Dedifferentiated amniotic fluid mesenchymal stem cell (primary cell): ENCODE measurements at regions not wholly inside any gene's neighbourhood (a gene's known extent, or its start where the extent isn't known, plus 50 kb on each side); places are given as distances from the start of the nearest gene placed in this dataset.
A peak's percentile ranks its signal among the peaks of the same experiment; 100 is the strongest.

Source experiments
- DNase-seq: peaks from one replicate; pipeline ENCODE4 v3.0.0-alpha.2; 2016; ENCODE audit errors: extremely low spot score

DNA sequence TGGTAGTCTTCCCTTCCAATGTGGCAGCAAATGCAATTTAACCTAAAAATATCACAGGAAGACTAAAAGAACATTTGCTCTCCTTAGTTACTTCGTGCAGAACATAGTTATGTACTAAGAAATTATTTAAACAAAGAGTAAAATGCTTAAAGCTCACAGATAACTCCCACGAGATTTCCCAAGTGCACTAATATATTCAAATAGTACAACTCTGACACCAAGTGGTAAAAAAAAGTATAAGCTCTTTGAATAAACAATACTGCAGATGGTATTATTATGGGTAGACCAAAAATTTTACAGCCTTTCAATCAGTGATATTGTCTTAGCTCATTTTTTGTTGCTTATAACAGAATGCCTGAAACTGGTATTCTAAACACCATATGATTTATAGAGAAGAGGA is 52.8 kb upstream of the FILIP1 start:
- peak; percentile 43 for DNase-seq

GRCh38 chr6:75550544-75551167 is 51.0 kb upstream of the SENP6 start:
- DNase-seq, result no peak

DNA sequence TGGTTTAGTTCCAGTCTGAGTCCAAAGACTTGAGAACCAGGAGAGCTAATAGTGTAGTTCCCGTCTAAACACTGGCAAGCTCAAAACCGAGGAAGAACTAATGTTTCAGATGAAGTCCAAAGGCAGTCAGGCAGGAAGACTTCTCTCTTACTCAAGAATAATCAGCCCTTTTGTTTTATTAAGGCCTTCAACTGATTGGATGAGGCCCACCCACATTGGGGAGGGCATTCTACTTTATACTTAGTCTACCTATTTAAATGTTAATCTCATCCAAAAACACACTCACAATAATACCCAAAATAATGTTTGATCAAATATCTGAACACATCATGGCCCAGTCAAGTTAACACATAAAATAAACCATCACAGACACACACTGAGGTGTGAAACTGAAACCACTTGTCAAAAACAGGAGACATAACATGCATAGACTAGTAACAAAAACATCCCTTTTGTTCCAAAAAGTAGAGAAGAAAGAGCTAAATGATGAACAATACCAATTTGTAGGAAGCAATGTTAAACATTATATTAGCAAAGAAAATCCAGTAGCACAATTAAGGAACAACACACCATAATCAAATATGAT is 50.2 kb upstream of the SENP6 start:
- no peak for DNase-seq
